Right ventricle myocardium inferior (tissue), 1 donor: ENCODE measurements at regions not wholly inside any gene's neighbourhood (a gene's known extent, or its start where the extent isn't known, plus 50 kb on each side); places are given as distances from the start of the nearest gene placed in this dataset.

Experiments used
- ATAC-seq: fragments of 200-7000 bp; cut with Tn5 transposase; one replicate; pipeline ENCODE4 v1.9.1; 2020; ENCODE audit warnings: mild to moderate bottlenecking, moderate library complexity
- DNase-seq: peaks from one replicate; pipeline ENCODE4 v3.0.0; 2021; ENCODE audit errors: missing footprints
- intact Hi-C: fragments of 100-400 bp; cut with DNase I; formaldehyde crosslinking; loops from one replicate; pipeline ENCODE4 v1.11.0; 2022
- donor health status: DM: no; HTN: yes; CAD: no; lungs with severe emphysema.

- no peak for ATAC-seq
- intact Hi-C loops = loop anchor here (2.0 kb wide), 1 partner anchor 172 kb away; the partner anchor contains the start of gene NEBL
- DNase-seq = no peak
These were observed 172.2 kb upstream of the NEBL start for GRCh38 chr10:21069278-21069677.

- no peak for DNase-seq
- intact Hi-C loops = loop anchor here (2.0 kb wide), 1 partner anchor 171 kb away; the partner anchor contains the start of gene NEBL
- ATAC-seq = peak; percentile 88
These were observed 171.0 kb upstream of the NEBL start for GRCh38 chr10:21068026-21068656.

GRCh38 chr10:21065621-21066248 lies 168.6 kb upstream of the NEBL start:
- no peak for DNase-seq
- intact Hi-C loops = no loop called here
- no peak for ATAC-seq

GRCh38 chr10:21061982-21062381 lies 164.9 kb upstream of the NEBL start:
- DNase-seq (no peak), ATAC-seq (no peak)
- intact Hi-C loops = no loop called here

GRCh38 chr10:21061184-21061583 lies 164.1 kb upstream of the NEBL start:
- ATAC-seq = no peak
- DNase-seq = no peak
- intact Hi-C loops = no loop called here

GRCh38 chr10:21060626-21061025 lies 163.5 kb upstream of the NEBL start:
- intact Hi-C loops = no loop called here
- ATAC-seq (no peak), DNase-seq (no peak)

GRCh38 chr10:21057989-21058388 lies 160.9 kb upstream of the NEBL start:
- intact Hi-C loops = no loop called here
- no peak for ATAC-seq
- no peak for DNase-seq

GRCh38 chr10:21057436-21057835 lies 160.3 kb upstream of the NEBL start:
- DNase-seq (no peak), ATAC-seq (no peak)
- intact Hi-C loops = no loop called here

GRCh38 chr10:21056461-21056860 lies 159.3 kb upstream of the NEBL start:
- intact Hi-C loops = no loop called here
- DNase-seq (no peak), ATAC-seq (no peak)

- ATAC-seq (no peak), DNase-seq (no peak)
- intact Hi-C loops = no loop called here
These were observed 158.4 kb upstream of the NEBL start for GRCh38 chr10:21055339-21056135.

- DNase-seq (no peak), ATAC-seq (no peak)
- intact Hi-C loops = no loop called here
These were observed 157.0 kb upstream of the NEBL start for GRCh38 chr10:21053953-21054690.

- intact Hi-C loops = no loop called here
- no peak for ATAC-seq
- no peak for DNase-seq
These were observed 155.6 kb upstream of the NEBL start for GRCh38 chr10:21052709-21053104.

- intact Hi-C loops = no loop called here
- no peak for DNase-seq
- no peak for ATAC-seq
These were observed 155.1 kb upstream of the NEBL start for GRCh38 chr10:21052072-21052708.

GRCh38 chr10:21049482-21049881 lies 152.4 kb upstream of the NEBL start:
- no peak for ATAC-seq
- intact Hi-C loops = no loop called here

GRCh38 chr10:21048068-21048467 lies 151.0 kb upstream of the NEBL start:
- no peak for ATAC-seq
- intact Hi-C loops = no loop called here
- no peak for DNase-seq

More at GRCh38 chr10:21049482-21049881, 152.4 kb upstream of the NEBL start:
- DNase-seq = no peak

GRCh38 chr10:21047511-21047910 lies 150.4 kb upstream of the NEBL start:
- no peak for ATAC-seq
- intact Hi-C loops = no loop called here
- DNase-seq = no peak

- intact Hi-C loops = no loop called here
- ATAC-seq = no peak
- DNase-seq = no peak
These were observed 150.0 kb upstream of the NEBL start for GRCh38 chr10:21047096-21047495.

- DNase-seq (no peak), ATAC-seq (no peak)
- intact Hi-C loops = no loop called here
These were observed 145.9 kb upstream of the NEBL start for GRCh38 chr10:21043044-21043443.

GRCh38 chr10:21042536-21042935 lies 145.4 kb upstream of the NEBL start:
- intact Hi-C loops = no loop called here
- ATAC-seq = no peak
- no peak for DNase-seq
